HG03469 (cell line): ENCODE measurements at regions not wholly inside any gene's neighbourhood (a gene's known extent, or its start where the extent isn't known, plus 50 kb on each side); places are given as distances from the start of the nearest gene placed in this dataset.
"Not testable (repeated sequence)": the region's sequence is repeated elsewhere in the genome, so short reads cannot be mapped to it uniquely, and the experiment has no call there.

ENCODE experiments used
- ATAC-seq: cut with Tn5 transposase; IDR thresholded peaks from one replicate; pipeline ENCODE4 v1.9.1; 2021; ENCODE audit warnings: mild to moderate bottlenecking, moderate library complexity, moderate number of reproducible peaks; ENCODE audit not compliant: unreplicated experiment

- no peak for ATAC-seq
These were observed 179.7 kb downstream of the MREG start for GRCh38 chr2:215833531-215834162.

DNA sequence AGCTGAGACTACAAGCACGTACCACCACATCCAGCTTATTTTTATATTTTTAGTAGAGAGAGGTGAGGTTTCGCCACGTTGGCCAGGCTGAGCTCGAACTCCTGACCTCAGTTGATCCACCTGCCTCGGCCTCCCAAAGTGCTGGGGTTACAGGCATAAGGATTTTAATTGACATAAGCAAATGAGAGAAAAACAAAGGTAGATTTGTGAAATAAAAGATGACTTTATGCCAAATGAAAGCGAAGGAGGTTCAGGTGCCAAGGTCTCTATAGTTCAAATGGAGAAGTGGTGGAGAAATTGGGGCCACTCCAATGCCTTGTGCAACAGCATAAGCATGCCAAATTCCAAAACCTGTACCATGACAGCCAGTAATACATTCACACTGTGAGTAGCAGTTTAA, 180.6 kb downstream of the MREG start:
- no peak for ATAC-seq

- no peak for ATAC-seq
These were observed 181.9 kb downstream of the MREG start for GRCh38 chr2:215831296-215831913.

- no peak for ATAC-seq
These were observed 183.0 kb downstream of the MREG start for GRCh38 chr2:215830304-215830703.

- ATAC-seq = no peak
These were observed 184.1 kb downstream of the MREG start for GRCh38 chr2:215829261-215829660.

DNA sequence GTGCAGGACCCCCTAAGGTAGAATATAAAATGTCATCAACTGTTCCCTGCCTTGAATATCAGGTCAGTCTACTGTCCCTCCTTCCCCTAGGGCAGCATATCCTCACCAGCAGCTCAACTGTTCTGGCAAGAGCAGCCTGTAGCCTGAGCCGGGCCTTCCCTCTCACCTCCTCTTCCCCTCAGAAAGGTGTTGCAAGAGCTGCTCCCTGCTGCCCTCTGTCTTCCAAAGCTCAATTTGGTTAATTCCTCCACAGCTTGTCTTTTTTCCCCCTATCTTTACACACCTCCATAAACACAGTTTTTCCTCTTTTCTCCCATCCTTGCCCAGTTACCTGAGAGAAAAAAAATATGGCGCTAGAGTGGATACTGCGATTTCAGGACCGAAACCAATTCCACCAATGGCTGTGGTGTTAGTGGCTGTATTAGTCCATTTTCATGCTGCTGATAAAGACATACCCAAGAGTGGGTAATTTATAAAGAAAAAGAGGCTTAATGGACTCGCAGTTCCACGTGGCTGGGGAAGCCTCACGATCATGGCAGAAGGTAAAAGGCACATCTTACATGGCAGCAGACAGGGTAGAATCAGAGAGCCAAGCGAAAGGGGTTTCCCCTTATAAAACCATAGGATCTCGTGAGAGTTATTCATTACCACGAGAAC, 184.7 kb downstream of the MREG start:
- ATAC-seq = peak; percentile 90

GRCh38 chr2:215826838-215827441, 186.4 kb downstream of the MREG start:
- no peak for ATAC-seq

DNA sequence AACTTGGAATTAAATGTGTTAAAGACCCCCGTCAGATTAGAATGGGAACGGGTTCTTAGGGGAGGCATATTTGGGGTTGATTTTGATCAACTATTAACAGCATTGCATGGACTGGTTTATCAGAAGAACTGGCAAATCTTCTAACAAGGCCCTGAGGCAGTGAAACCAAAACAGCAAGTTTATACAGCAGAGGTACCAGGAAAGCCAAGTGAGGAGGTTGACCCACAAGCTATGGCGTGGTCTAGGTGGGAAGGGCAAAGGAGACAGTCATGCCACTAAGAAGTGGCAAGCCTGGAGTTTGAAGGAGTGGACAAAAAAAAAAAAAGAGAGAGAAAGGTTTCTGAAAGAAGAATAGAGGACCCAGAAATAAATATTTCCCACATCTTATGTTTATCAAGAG, 187.0 kb downstream of the MREG start:
- no peak for ATAC-seq

DNA sequence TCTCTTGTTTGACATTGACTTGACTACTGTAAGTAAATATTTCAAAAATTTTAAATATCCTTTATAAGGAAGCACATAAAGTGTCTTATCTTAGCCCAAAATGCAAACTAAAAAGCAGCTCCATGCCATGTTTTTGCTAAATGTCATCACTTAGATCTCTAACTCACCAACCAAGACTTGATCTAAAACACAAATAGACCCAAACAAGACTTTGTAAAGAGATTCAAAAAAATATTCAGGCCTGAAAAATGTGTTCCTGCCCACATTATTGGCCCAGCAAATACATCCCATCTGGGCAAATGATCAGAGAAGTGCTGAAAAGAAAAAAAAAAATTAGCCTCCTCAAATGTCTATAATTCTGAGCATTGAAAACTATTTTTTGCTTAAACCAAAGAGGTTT, 187.6 kb downstream of the MREG start:
- ATAC-seq = no peak

DNA sequence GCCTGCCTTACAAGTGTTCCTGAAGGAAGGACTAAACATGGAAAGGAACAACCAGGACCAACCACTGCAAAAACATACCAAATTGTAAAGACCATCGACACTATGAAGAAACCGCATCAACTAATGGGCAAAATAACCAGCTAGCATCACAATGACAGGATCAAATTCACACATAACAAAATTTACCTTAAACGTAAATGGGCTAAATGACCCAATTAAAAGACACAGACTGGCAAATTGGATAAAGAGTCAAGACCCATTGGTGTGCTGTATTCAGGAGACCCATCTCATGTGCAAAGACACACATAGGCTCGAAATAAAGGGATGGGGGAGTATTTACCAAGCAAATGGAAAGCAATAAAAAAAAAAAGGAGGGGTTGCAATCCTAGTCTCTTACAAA, 192.1 kb downstream of the MREG start:
- ATAC-seq = not testable (repeated sequence)

DNA sequence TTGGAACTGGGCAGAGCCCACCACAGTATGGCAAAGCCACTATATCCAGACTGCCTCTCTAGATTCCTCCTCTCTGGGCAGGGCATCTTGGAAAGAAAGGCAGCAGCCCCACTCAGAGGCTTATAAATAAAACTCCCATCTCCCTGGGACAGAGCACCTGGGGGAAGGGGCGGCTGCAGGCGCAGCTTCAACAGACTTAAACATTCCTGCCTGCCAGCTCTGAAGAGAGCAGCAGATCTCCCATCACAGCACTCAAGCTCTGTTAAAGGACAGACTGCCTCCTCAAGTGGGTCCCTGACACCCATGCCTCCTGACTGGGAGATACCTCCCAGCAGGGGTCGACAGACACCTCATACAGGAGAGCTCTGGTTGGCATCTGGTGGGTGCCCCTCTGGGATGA, 193.6 kb downstream of the MREG start:
- ATAC-seq = not testable (repeated sequence)

DNA sequence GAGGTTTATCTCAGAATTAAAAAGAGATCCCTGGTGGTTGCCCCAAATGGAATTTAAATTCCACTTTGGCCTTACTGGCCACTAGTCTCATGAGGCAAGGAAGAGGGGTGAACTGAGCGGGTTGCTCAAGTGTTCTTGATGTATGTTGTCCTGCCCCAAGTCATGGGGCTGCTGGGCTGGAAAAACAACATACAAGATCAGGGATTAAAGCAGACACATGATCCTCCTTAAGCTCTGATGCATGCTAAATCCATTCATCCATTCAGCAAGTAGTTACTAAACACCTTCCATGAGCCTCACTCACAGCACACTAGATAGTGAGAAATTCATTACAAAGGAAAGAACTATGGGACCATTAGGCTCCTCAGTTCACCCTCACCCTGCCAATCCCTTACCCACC, 196.3 kb downstream of the MREG start:
- ATAC-seq = no peak

DNA sequence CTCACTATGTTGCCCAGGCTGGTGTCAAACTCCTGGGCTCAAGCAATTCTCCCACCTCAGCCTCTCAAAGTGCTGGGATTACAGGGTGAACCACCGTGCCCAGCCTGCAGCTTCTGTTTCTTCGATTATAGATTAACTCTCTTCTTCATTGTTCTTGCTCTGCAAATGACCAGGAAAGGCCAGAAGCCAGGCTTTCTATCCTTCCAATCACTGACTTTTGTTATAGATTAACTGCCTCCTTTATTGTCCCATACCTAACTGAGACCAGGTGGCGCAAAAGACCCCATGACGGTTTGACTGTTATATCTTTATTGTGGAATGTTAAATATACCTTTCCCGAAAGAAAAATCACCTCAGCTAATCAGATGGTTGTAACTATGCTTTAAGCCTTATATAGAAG, 196.9 kb downstream of the MREG start:
- ATAC-seq = no peak

GRCh38 chr2:215815960-215816359, 197.4 kb downstream of the MREG start:
- no peak for ATAC-seq

- no peak for ATAC-seq
These were observed 200.4 kb downstream of the MREG start for GRCh38 chr2:215812966-215813365.

DNA sequence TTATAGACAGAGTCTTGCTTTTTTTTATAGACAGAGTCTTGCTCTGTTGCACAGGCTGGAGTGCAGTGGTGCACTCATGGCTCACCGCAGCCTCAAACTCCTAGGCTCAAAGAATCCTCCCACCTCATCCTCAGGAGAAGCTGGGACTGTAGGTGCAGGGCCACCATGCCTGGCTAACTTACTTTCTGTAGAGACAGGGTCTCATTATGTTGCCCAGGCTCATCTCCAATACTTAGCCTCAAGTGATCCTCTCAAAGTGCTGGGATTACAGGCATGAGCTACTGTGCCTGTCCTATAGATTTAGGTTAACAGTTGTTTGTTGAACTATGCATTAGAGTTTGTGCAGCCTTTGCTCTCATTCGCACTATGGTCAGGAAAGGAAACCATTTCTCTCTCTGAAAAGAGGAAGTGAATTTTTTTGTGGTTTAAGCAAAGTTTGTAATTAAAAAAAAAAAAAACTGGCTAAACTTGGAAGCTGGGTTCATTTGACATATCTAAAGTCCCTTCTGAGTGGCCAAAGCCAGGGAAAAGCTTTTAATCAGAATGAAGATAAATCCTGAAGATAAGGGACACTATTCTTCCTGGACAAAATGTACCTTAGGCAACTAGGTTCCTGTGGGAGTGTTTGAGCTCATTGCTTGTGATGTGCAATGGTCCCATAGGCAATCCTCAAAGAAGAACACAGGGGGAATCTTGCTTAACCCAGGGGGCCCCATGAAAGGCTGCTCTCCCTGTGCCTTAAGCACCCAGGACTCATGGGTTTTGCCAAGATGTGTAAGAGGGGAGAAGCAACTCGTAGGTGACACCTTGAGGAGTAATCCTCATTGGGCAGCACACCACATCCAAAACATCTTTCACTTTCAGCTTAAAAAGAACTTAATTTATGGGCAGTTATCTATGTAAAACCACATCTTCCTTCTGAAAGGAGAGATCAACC, 201.7 kb downstream of the MREG start:
- ATAC-seq = peak; percentile 90

DNA sequence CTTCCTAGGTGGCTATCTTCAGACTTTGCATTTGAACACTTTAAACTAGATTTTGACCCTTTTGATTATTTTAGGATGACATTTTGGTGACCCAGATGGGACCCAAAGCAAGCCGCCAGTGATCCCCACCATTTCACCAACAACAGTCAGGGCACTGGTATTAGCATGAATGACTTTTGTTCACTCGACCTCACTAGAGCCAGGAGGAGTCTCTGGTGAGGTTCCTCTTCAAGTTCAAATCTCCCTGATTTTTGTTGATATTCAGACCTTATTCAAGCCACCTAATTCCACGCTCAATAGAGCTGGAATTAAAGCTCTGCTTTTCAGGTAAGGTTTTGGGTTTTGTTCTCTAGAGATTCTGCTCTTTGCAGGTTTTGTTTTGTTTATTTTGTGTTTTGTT, 202.3 kb downstream of the MREG start:
- ATAC-seq = peak; percentile 30

DNA sequence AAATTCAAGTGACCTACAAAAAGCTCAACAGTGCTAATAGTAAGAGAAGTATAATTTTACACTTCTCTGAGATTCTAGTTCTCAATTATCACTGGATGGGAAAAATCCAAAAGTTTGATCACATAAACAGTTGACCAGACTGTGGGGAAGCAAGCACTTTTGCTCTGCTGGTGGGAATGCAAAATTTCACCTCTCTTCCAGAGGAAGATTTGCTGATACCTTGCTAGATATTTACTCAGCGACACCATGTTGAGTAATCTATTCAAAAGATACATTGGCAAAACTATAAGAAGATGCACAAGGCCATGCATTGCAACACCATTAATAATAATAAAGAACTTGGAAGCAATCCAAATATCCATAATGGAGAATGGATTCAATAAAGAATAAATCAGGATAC, 204.4 kb downstream of the MREG start:
- ATAC-seq = no peak

- ATAC-seq = no peak
These were observed 205.2 kb downstream of the MREG start for GRCh38 chr2:215808194-215808593.

GRCh38 chr2:215805493-215805892, 207.9 kb downstream of the MREG start:
- no peak for ATAC-seq

GRCh38 chr2:215803150-215803549, 210.2 kb downstream of the MREG start:
- ATAC-seq = no peak
